Testis (tissue), 2 donors: ENCODE measurements at regions not wholly inside any gene's neighbourhood (a gene's known extent, or its start where the extent isn't known, plus 50 kb on each side); places are given as distances from the start of the nearest gene placed in this dataset.

Source experiments
- POLR2A ChIP-seq: fragments of 450-650 bp; IDR thresholded peaks from one replicate; pipeline ENCODE4 v1.6.1; 2017; ENCODE audit warnings: antibody characterized with exemption, mild to moderate bottlenecking, moderate library complexity
- TF ChIP-seq, protein P1 (sequence below), 3 experiments: fragments of 450-650 bp in 2 of 3; fragments of 200-600 bp in 1 of 3; sonication (generic) in 1 of 3; IDR thresholded peaks; one replicate each; pipeline ENCODE4 v1.5.1; 2016 to 2019; ENCODE audit warnings: antibody characterized with exemption in 3 of 3, mild to moderate bottlenecking in 2 of 3, moderate library complexity in 1 of 3

- TF ChIP-seq, protein P1, sequence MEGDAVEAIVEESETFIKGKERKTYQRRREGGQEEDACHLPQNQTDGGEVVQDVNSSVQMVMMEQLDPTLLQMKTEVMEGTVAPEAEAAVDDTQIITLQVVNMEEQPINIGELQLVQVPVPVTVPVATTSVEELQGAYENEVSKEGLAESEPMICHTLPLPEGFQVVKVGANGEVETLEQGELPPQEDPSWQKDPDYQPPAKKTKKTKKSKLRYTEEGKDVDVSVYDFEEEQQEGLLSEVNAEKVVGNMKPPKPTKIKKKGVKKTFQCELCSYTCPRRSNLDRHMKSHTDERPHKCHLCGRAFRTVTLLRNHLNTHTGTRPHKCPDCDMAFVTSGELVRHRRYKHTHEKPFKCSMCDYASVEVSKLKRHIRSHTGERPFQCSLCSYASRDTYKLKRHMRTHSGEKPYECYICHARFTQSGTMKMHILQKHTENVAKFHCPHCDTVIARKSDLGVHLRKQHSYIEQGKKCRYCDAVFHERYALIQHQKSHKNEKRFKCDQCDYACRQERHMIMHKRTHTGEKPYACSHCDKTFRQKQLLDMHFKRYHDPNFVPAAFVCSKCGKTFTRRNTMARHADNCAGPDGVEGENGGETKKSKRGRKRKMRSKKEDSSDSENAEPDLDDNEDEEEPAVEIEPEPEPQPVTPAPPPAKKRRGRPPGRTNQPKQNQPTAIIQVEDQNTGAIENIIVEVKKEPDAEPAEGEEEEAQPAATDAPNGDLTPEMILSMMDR (IDR thresholded peaks at IDR 0.05) = no peak
- TF ChIP-seq POLR2A = no peak
These were observed 302.4 kb downstream of the MN1 start for GRCh38 chr22:27499121-27499520.
